Ishikawa (cell line): ENCODE measurements at regions not wholly inside any gene's neighbourhood (a gene's known extent, or its start where the extent isn't known, plus 50 kb on each side); places are given as distances from the start of the nearest gene placed in this dataset.

Source experiments
- CEBPB ChIP-seq: IDR thresholded peaks from 2 replicates; pipeline ENCODE4 v1.6.1; 2012
- FOXM1 ChIP-seq: IDR thresholded peaks from 2 replicates; pipeline ENCODE4 v1.6.1; 2012; ENCODE audit warnings: low read depth, borderline replicate concordance
- NFIC ChIP-seq: IDR thresholded peaks from 2 replicates; pipeline ENCODE4 v1.6.1; 2012
- RAD21 ChIP-seq: IDR thresholded peaks from 2 replicates; pipeline ENCODE4 v1.6.1; 2012; ENCODE audit warnings: low read depth
- TAF1 ChIP-seq: IDR thresholded peaks from 2 replicates; pipeline ENCODE4 v1.6.1; 2012; ENCODE audit warnings: low read depth, mild to moderate bottlenecking
- TF ChIP-seq, protein P1 (sequence below): IDR thresholded peaks from 2 replicates; pipeline ENCODE4 v1.6.1; 2012; ENCODE audit warnings: low read depth, mild to moderate bottlenecking
- TF ChIP-seq, protein P2 (sequence below): IDR thresholded peaks from 2 replicates; pipeline ENCODE4 v1.6.1; 2012

DNA sequence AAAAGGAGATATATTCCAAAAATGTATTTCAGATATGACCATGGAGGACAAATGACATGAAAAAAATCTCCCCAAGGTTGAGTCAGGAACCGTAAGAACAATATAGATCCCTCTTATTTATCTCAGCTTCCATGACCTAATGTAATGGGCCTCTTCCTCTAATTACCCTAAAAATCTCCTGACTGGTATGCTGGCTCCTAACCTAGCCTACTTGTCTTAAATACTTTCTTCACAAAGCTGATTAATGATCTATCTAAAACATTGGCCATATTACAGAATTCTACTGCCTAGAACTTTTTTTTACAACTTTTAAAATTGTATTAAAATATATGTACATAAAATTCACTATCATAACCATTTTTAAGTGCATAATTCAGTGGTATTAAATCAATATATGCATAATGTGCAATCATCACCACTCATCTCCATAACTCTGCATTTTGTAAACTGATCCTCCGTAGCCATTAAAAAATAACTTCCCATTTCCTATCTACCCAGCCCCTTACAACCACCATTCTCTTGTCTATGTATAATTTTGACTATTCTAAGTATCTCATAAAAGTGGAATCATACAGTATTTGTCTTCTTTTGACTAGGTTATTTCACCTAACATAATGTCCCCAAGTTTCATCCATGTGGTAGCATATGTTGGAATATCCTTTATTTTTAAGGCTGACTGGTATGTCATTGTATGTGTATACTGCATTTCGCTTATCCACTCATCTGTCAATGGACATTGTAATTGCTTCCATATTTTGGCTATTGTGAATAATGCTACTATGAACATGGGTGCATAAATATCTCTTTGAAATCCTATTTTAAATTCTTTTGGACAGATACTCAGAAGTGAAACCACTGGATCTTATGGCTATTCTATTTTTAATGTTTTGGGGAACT lies 464.6 kb downstream of the ADAMTS20 start:
- TF ChIP-seq CEBPB (no peak), NFIC (no peak), RAD21 (no peak), TAF1 (no peak), FOXM1 (no peak)
- TF ChIP-seq, protein P1, sequence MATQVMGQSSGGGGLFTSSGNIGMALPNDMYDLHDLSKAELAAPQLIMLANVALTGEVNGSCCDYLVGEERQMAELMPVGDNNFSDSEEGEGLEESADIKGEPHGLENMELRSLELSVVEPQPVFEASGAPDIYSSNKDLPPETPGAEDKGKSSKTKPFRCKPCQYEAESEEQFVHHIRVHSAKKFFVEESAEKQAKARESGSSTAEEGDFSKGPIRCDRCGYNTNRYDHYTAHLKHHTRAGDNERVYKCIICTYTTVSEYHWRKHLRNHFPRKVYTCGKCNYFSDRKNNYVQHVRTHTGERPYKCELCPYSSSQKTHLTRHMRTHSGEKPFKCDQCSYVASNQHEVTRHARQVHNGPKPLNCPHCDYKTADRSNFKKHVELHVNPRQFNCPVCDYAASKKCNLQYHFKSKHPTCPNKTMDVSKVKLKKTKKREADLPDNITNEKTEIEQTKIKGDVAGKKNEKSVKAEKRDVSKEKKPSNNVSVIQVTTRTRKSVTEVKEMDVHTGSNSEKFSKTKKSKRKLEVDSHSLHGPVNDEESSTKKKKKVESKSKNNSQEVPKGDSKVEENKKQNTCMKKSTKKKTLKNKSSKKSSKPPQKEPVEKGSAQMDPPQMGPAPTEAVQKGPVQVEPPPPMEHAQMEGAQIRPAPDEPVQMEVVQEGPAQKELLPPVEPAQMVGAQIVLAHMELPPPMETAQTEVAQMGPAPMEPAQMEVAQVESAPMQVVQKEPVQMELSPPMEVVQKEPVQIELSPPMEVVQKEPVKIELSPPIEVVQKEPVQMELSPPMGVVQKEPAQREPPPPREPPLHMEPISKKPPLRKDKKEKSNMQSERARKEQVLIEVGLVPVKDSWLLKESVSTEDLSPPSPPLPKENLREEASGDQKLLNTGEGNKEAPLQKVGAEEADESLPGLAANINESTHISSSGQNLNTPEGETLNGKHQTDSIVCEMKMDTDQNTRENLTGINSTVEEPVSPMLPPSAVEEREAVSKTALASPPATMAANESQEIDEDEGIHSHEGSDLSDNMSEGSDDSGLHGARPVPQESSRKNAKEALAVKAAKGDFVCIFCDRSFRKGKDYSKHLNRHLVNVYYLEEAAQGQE: no peak
- TF ChIP-seq, protein P2, sequence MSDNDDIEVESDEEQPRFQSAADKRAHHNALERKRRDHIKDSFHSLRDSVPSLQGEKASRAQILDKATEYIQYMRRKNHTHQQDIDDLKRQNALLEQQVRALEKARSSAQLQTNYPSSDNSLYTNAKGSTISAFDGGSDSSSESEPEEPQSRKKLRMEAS: no peak
